ENCODE measurements at regions not wholly inside any gene's neighbourhood (a gene's known extent, or its start where the extent isn't known, plus 50 kb on each side); places are given as distances from the start of the nearest gene placed in this dataset.

DNA sequence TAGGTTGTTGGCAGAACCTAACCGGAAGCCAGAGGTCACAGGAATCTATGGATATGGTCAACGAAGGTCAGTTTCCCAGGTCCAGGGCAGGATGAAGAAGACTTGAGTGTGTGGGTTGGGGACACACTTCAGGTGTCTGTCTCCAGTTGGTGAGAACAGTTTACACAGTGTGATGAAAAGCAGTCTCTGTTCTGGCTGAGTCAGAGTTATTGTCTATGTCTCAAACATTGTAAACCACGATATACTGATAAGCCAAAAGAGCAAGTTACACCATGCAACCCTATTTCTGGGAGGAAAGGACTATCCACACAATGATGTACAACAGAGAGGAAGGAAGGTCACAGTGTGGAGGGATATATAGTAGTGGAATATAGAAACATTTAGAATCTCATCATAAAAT lies 187.1 kb upstream of the C1QTNF7 start:
- TF ChIP-seq CTCF (IDR thresholded peaks at IDR 0.05; ENCODE audit: poor library complexity, severe bottlenecking) (no peak), EZH2 (IDR thresholded peaks at IDR 0.05; ENCODE audit: borderline replicate concordance, insufficient read depth, low read length, poor library complexity, severe bottlenecking) (no peak), TAF1 (IDR thresholded peaks at IDR 0.05; ENCODE audit: low read depth) (no peak), SMC3 (conservative IDR thresholded peaks at IDR 0.05; ENCODE audit: poor library complexity) (no peak), POLR2AphosphoS5 (IDR thresholded peaks at IDR 0.05) (no peak)

Measured in neural cell (in vitro differentiated cells).